HG03045 (cell line): ENCODE measurements at regions not wholly inside any gene's neighbourhood (a gene's known extent, or its start where the extent isn't known, plus 50 kb on each side); places are given as distances from the start of the nearest gene placed in this dataset.
"Not testable (repeated sequence)": the region's sequence is repeated elsewhere in the genome, so short reads cannot be mapped to it uniquely, and the experiment has no call there.

Source experiments
- ATAC-seq: cut with Tn5 transposase; IDR thresholded peaks from one replicate; pipeline ENCODE4 v1.9.1; 2021; ENCODE audit warnings: mild to moderate bottlenecking, moderate library complexity; ENCODE audit not compliant: unreplicated experiment

GRCh38 chr6:120392941-120393340 lies 941.3 kb downstream of the TBC1D32 start:
- no peak for ATAC-seq

GRCh38 chr6:120384671-120385070 lies 949.6 kb downstream of the TBC1D32 start:
- no peak for ATAC-seq

GRCh38 chr6:120383681-120384080 lies 950.6 kb downstream of the TBC1D32 start:
- no peak for ATAC-seq

GRCh38 chr6:120378582-120379220 lies 955.6 kb downstream of the TBC1D32 start:
- no peak for ATAC-seq

- no peak for ATAC-seq
These were observed 961.1 kb downstream of the TBC1D32 start for GRCh38 chr6:120373185-120373584.

GRCh38 chr6:120363429-120363828 lies 970.9 kb downstream of the TBC1D32 start:
- no peak for ATAC-seq

- not testable (repeated sequence) for ATAC-seq
These were observed 975.7 kb downstream of the TBC1D32 start for GRCh38 chr6:120358535-120358934.

GRCh38 chr6:120357447-120357846 lies 976.8 kb downstream of the TBC1D32 start:
- no peak for ATAC-seq

- no peak for ATAC-seq
These were observed 978.5 kb downstream of the TBC1D32 start for GRCh38 chr6:120355822-120356221.

- no peak for ATAC-seq
These were observed 979.7 kb downstream of the TBC1D32 start for GRCh38 chr6:120354452-120355098.

GRCh38 chr6:120352491-120352890 lies 981.8 kb downstream of the TBC1D32 start:
- no peak for ATAC-seq

GRCh38 chr6:120348926-120349325 lies 985.4 kb downstream of the TBC1D32 start:
- ATAC-seq: no peak

GRCh38 chr6:120328521-120328920 lies 979.0 kb upstream of the MAN1A1 start:
- ATAC-seq: no peak

GRCh38 chr6:120320481-120321162 lies 971.1 kb upstream of the MAN1A1 start:
- no peak for ATAC-seq

- no peak for ATAC-seq
These were observed 954.7 kb upstream of the MAN1A1 start for GRCh38 chr6:120304223-120304622.

- no peak for ATAC-seq
These were observed 954.0 kb upstream of the MAN1A1 start for GRCh38 chr6:120303527-120303926.

GRCh38 chr6:120302041-120302440 lies 952.5 kb upstream of the MAN1A1 start:
- no peak for ATAC-seq

GRCh38 chr6:120290964-120291363 lies 941.4 kb upstream of the MAN1A1 start:
- ATAC-seq: no peak

- no peak for ATAC-seq
These were observed 932.4 kb upstream of the MAN1A1 start for GRCh38 chr6:120282005-120282404.

- ATAC-seq: no peak
These were observed 930.1 kb upstream of the MAN1A1 start for GRCh38 chr6:120279466-120280167.

- ATAC-seq: no peak
These were observed 929.3 kb upstream of the MAN1A1 start for GRCh38 chr6:120278689-120279396.
